ENCODE measurements at regions not wholly inside any gene's neighbourhood (a gene's known extent, or its start where the extent isn't known, plus 50 kb on each side); places are given as distances from the start of the nearest gene placed in this dataset.

- DNase-seq, result no peak
Measured at GRCh38 chr9:107548298-107549142, 59.0 kb upstream of the KLF4 start.

- no peak for DNase-seq
Measured at GRCh38 chr9:107547772-107548297, 58.3 kb upstream of the KLF4 start.

GRCh38 chr9:107547303-107547702 is 57.7 kb upstream of the KLF4 start:
- DNase-seq, result no peak

- DNase-seq, result no peak
Measured at GRCh38 chr9:107546859-107547258, 57.3 kb upstream of the KLF4 start.

GRCh38 chr9:107545036-107545435 is 55.5 kb upstream of the KLF4 start:
- DNase-seq, result no peak

- no peak for DNase-seq
Measured at GRCh38 chr9:107542411-107543157, 53.0 kb upstream of the KLF4 start.

GRCh38 chr9:107541523-107541922 is 52.0 kb upstream of the KLF4 start:
- no peak for DNase-seq

- no peak for DNase-seq
Measured at GRCh38 chr9:107540164-107540561, 50.6 kb upstream of the KLF4 start.

- no peak for DNase-seq
Measured at GRCh38 chr9:107539427-107540163, 50.0 kb upstream of the KLF4 start.
